ENCODE measurements at regions not wholly inside any gene's neighbourhood (a gene's known extent, or its start where the extent isn't known, plus 50 kb on each side); places are given as distances from the start of the nearest gene placed in this dataset.

GRCh38 chr2:44075541-44075940 lies 79.8 kb upstream of the LRPPRC start:
- BruUV-seq (replicated peaks) = no TSS peak
- no peak overlapping the region for H3K4me3 ChIP-seq (replicated peaks in 1 of 3; ENCODE audit: insufficient read depth in 1 of 3, low read depth in 1 of 3, low read length in 3 of 3)
- ChIA-PET CTCF (interaction anchor here (1.0 kb wide), 1 partner anchor 11 kb away, joined by 3 read pairs; no protein-coding TSS in a partner anchor), POLR2A (no interaction called here)
- no peaks in the 10 kb centered on the region for H4K20me1 ChIP-seq (replicated peaks; ENCODE audit: control insufficient read depth, extremely low read depth, insufficient read depth, low read length)
- H3K27me3 ChIP-seq (ENCODE audit: control insufficient read depth in 2 of 2, insufficient read depth in 2 of 2, low read length in 2 of 2) = peaks cover 2% of the 10 kb centered on the region in 2 experiments
- DNase-seq (ENCODE audit: low read depth, low spot score) (no peak), FAIRE-seq (no peak)
- dilution Hi-C loops (cut with MboI; ENCODE audit: extremely low pct_ligation_motif_present, low sequenced_read_pairs) = no loop called here
- no peaks in the 10 kb centered on the region for H3K36me3 ChIP-seq (ENCODE audit: control insufficient read depth in 2 of 2, extremely low read depth in 1 of 2, insufficient read depth in 2 of 2, low read length in 2 of 2)
- no peak overlapping the region for H2AFZ ChIP-seq (ENCODE audit: low read depth, low read length)
- H3K9me3 ChIP-seq (replicated peaks; ENCODE audit: control insufficient read depth, insufficient read depth, low read length) = no peaks in the 10 kb centered on the region
- H3K79me2 ChIP-seq (ENCODE audit: control insufficient read depth, insufficient read depth, low read length) = no peaks in the 10 kb centered on the region
- intact Hi-C loops (cut with micrococcal nuclease) = no loop called here
- H3K9me1 ChIP-seq (replicated peaks; ENCODE audit: control insufficient read depth, extremely low read depth, insufficient read depth, low read length) = no peaks in the 10 kb centered on the region
- H3K9ac ChIP-seq (replicated peaks; ENCODE audit: extremely low read depth, insufficient read depth, low read length) = no peak overlapping the region
- no peaks in the 10 kb centered on the region for H3K4me1 ChIP-seq (ENCODE audit: control insufficient read depth, extremely low read depth, insufficient read depth, low read length)
- no peak overlapping the region for H3K27ac ChIP-seq (ENCODE audit: insufficient read depth, low read depth, low read length)
- H3K4me2 ChIP-seq (ENCODE audit: insufficient read depth, low read length) = no peak overlapping the region
- no peak for TF ChIP-seq MAX (IDR thresholded peaks at IDR 0.05; ENCODE audit: insufficient read depth, insufficient read length)
- TF ChIP-seq FOS (IDR thresholded peaks at IDR 0.05; ENCODE audit: borderline replicate concordance, insufficient read depth, low read length) = no peak
- TF ChIP-seq GATA2 (IDR thresholded peaks at IDR 0.05; ENCODE audit: insufficient read depth, insufficient read length, low read depth, low read length) = no peak
- TF ChIP-seq MYC (IDR thresholded peaks at IDR 0.05; ENCODE audit: low read depth, low read length) = no peak
- no peak for TF ChIP-seq JUN (IDR thresholded peaks at IDR 0.05; ENCODE audit: borderline replicate concordance, insufficient read depth, insufficient read length, low read depth)

GRCh38 chr2:44077942-44078511 lies 82.2 kb upstream of the LRPPRC start:
- Histone ChIP-seq H3K36me3 (ENCODE audit: control insufficient read depth in 2 of 2, extremely low read depth in 1 of 2, insufficient read depth in 2 of 2, low read length in 2 of 2) (no peaks in the 10 kb centered on the region), H4K20me1 (replicated peaks; ENCODE audit: control insufficient read depth, extremely low read depth, insufficient read depth, low read length) (no peaks in the 10 kb centered on the region), H3K9me3 (replicated peaks; ENCODE audit: control insufficient read depth, insufficient read depth, low read length) (no peaks in the 10 kb centered on the region), H3K79me2 (ENCODE audit: control insufficient read depth, insufficient read depth, low read length) (no peaks in the 10 kb centered on the region), H3K9ac (replicated peaks; ENCODE audit: extremely low read depth, insufficient read depth, low read length) (no peak overlapping the region), H3K4me2 (ENCODE audit: insufficient read depth, low read length) (no peak overlapping the region), H2AFZ (ENCODE audit: low read depth, low read length) (no peak overlapping the region), H3K4me1 (ENCODE audit: control insufficient read depth, extremely low read depth, insufficient read depth, low read length) (no peaks in the 10 kb centered on the region), H3K9me1 (replicated peaks; ENCODE audit: control insufficient read depth, extremely low read depth, insufficient read depth, low read length) (no peaks in the 10 kb centered on the region), H3K4me3 (replicated peaks in 1 of 3; ENCODE audit: insufficient read depth in 1 of 3, low read depth in 1 of 3, low read length in 3 of 3) (no peak overlapping the region), H3K27ac (ENCODE audit: insufficient read depth, low read depth, low read length) (no peak overlapping the region), H3K27me3 (ENCODE audit: control insufficient read depth in 2 of 2, insufficient read depth in 2 of 2, low read length in 2 of 2) (peaks cover 2% of the 10 kb centered on the region in 2 experiments)
- intact Hi-C loops (cut with micrococcal nuclease) = no loop called here
- TF ChIP-seq MAX (IDR thresholded peaks at IDR 0.05; ENCODE audit: insufficient read depth, insufficient read length) (no peak), GATA2 (IDR thresholded peaks at IDR 0.05; ENCODE audit: insufficient read depth, insufficient read length, low read depth, low read length) (no peak), FOS (IDR thresholded peaks at IDR 0.05; ENCODE audit: borderline replicate concordance, insufficient read depth, low read length) (no peak), MYC (IDR thresholded peaks at IDR 0.05; ENCODE audit: low read depth, low read length) (no peak), EZH2 (IDR thresholded peaks at IDR 0.05; ENCODE audit: borderline replicate concordance, low read depth, low read length, severe bottlenecking) (no peak), JUN (IDR thresholded peaks at IDR 0.05; ENCODE audit: borderline replicate concordance, insufficient read depth, insufficient read length, low read depth) (no peak), POLR2AphosphoS5 (IDR thresholded peaks at IDR 0.05; ENCODE audit: insufficient read depth, low read depth, low read length) (no peak), POLR2A (IDR thresholded peaks at IDR 0.05; ENCODE audit: low read depth, low read length) (no peak), CTCF (IDR thresholded peaks at IDR 0.05; ENCODE audit: extremely low read depth in 1 of 2, insufficient read depth in 1 of 2, low read depth in 1 of 2, low read length in 2 of 2) (no peak)
- no peak for DNase-seq (ENCODE audit: low read depth, low spot score)
- POLR2A ChIA-PET = no interaction called here
- dilution Hi-C loops (cut with MboI; ENCODE audit: extremely low pct_ligation_motif_present, low sequenced_read_pairs) = no loop called here
- CTCF ChIA-PET = no interaction called here
- FAIRE-seq = no peak
- no TSS peak for BruUV-seq (replicated peaks)
